SH-SY5Y (cell line): ENCODE measurements at regions not wholly inside any gene's neighbourhood (a gene's known extent, or its start where the extent isn't known, plus 50 kb on each side); places are given as distances from the start of the nearest gene placed in this dataset.

Experiments used
- GATA2 ChIP-seq: IDR thresholded peaks from 2 replicates; pipeline ENCODE4 v1.6.1; 2011; ENCODE audit warnings: mild to moderate bottlenecking, low read depth, low read length
- GATA3 ChIP-seq: IDR thresholded peaks from 2 replicates; pipeline ENCODE4 v1.6.1; 2011; ENCODE audit warnings: low read depth, mild to moderate bottlenecking, low read length, moderate library complexity

DNA sequence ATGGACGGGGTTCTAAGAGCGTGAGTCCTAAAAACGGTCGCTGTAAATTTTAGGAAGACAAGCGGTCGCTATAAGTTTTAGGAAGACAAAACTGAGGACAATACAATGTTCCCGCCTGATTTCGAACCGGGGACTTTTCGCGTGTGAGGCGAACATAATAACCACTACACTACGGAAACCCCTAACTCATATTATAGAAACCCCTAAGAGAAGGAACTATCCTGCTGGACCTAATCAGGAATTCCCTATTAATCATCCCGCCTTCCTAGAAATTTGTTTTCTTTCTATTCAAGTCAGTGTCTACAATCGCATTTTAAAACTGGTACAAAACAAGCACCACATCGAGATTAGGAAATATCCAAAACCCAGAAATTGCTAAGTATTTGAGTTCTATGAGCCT lies 183.8 kb downstream of the OR2B2 start:
- no peak for TF ChIP-seq GATA2
- no peak for TF ChIP-seq GATA3
